HG02981 (cell line): ENCODE measurements at regions not wholly inside any gene's neighbourhood (a gene's known extent, or its start where the extent isn't known, plus 50 kb on each side); places are given as distances from the start of the nearest gene placed in this dataset.
"Not testable (repeated sequence)": the region's sequence is repeated elsewhere in the genome, so short reads cannot be mapped to it uniquely, and the experiment has no call there.

Source experiments
- ATAC-seq: cut with Tn5 transposase; IDR thresholded peaks from one replicate; pipeline ENCODE4 v1.9.1; 2021; ENCODE audit warnings: mild to moderate bottlenecking, moderate library complexity; ENCODE audit not compliant: unreplicated experiment

GRCh38 chr7:49644396-49645166, 128.9 kb upstream of the VWC2 start:
- ATAC-seq = no peak

- no peak for ATAC-seq
Observed at GRCh38 chr7:49645296-49645695, 128.1 kb upstream of the VWC2 start.

DNA sequence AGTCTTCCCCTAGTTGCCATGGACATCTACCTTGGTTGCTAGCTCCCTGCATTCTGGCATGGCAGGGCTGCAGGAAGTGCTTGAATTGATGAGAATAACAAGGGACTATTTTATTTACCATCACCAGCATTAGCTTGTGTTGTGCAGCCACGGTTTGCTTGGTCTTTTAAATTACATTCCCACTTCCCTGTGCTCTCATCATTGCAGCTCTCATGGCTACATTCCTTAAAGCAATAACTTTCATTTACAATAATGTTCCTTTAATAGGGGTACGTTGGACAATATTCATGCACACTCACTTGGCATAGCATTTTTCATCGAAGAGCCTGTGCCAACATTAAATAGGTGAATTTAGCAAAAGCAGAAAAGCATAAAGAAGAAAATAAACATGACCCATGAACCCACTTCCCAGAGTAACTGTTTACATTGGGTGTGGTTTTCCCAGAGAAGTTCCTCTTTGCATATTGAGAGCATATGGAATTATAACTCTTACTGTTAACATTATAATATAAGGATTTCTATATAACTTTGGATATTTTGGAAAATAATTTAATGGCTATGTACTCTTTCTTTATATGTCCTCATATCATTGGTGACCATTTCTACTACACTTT, 113.2 kb upstream of the VWC2 start:
- no peak for ATAC-seq

DNA sequence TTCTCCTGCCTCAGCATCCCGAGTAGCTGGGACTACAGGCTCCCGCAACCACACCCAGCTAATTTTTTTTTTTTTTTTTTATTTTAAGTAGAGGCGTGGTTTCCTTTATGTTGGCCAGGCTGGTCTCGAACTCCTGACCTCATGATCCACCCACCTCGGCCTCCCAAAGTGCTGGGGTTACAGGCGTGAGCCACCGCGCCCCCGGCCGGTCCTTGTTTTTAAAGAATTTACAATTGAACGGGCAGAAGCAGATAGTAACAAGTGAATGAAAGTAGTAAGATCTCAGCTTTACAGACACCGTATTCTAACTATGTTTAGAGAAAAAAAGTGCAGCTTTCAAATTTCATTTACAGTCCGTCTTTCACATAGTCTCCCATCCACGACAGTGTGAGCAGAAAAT, 112.5 kb upstream of the VWC2 start:
- ATAC-seq = no peak

- not testable (repeated sequence) for ATAC-seq
Observed at GRCh38 chr7:49665963-49666362, 107.5 kb upstream of the VWC2 start.

DNA sequence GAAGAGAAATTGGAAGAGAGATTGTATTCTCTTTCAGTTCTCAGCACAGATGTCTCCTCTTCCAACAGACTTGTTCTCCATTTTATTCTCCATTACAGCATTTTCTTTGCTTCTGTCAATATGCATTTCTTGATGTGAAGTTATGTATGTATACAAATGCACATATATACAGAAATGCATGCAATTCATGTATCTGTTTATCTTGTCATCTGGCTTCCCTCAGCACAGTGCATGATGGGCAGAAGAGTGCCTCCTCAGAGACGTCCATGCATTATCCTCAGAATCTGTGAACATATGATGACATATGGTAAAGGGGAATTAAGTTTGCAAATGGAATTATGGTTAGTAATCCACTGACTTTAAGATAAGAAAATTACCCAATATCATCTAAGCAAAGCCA, 106.7 kb upstream of the VWC2 start:
- no peak for ATAC-seq

DNA sequence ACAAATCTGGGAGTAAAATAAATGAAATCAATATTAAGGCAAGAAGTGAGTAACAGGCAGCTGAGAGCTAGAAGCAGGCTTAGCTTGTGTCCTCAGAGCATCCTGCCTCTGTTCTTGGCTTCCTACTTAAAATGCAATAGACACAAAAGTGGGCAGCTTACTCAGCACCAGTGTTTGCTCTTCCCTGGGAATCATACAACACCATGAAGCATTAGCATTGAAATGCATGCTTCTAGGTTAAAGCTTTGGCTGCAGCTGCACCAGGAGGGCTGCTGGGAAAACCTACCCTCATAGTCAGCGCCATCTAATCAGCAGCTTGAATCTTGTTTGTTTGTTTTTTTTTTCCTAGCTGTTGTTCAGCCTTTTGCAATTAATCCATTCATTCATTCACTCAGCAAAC, 104.2 kb upstream of the VWC2 start:
- ATAC-seq = no peak

- ATAC-seq = no peak
Observed at GRCh38 chr7:49669692-49670260, 103.7 kb upstream of the VWC2 start.

GRCh38 chr7:49670991-49671390, 102.4 kb upstream of the VWC2 start:
- ATAC-seq = no peak

DNA sequence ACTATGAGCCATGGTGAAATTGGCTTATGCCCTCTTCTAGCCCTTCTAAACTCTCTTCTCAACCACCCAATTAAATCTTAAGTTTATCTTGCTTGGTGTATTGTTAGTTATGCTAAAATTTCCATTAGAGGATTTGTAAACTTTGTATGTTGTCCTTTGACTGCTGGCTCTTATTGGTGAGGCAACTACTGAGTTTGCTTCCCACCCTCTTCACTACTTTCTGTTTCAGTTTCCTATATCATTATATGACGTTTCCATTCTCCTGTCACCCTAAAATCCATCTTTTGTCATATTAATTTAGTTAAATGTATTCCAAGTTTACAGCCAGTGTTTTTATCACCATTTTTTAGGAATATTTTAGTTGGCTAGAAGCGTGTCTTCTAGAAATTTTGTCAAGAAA, 80.9 kb upstream of the VWC2 start:
- ATAC-seq = no peak

- ATAC-seq = no peak
Observed at GRCh38 chr7:49695971-49696370, 77.5 kb upstream of the VWC2 start.

- ATAC-seq = no peak
Observed at GRCh38 chr7:49700841-49701240, 72.6 kb upstream of the VWC2 start.

GRCh38 chr7:49702099-49702498, 71.3 kb upstream of the VWC2 start:
- no peak for ATAC-seq

GRCh38 chr7:49703337-49703736, 70.1 kb upstream of the VWC2 start:
- ATAC-seq = no peak

- ATAC-seq = no peak
Observed at GRCh38 chr7:49703881-49704280, 69.6 kb upstream of the VWC2 start.

- no peak for ATAC-seq
Observed at GRCh38 chr7:49706106-49706505, 67.3 kb upstream of the VWC2 start.

DNA sequence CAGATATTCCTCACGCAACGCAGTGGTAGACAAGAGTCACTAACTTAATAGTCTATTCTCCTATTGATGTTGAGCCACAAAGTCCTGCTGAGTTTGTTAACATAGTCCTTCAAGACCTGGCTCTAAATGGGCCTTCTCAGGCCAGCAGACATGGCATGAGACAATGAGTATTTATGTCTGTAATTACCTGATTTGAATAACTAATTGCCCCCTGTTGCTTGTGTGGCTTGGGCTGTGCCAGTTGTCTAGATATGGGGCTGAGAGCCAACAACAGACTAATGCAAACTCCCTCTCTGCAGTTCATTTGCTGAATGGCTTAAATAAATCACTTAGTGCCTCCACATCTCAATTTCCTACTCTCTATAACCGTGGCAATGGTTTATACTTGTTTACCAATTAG, 65.5 kb upstream of the VWC2 start:
- no peak for ATAC-seq

DNA sequence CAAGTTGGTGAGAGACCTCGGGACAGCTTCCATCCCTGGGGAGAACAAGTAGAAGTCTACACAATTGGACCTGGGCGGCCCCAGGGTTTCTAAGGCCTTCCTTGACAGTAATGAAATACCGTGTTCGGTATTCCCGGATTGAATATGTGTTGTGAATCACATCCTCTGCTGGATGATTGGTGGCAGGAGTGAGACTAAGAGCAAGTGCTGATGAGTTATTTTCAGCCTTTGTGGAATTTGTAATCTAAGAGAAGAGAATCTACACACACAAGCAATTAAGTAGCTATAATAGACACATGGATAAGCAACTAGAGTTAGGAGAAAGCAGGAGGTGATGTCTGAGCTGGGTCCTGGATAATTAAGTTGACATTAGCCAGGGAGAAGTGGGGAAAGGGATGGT, 64.8 kb upstream of the VWC2 start:
- no peak for ATAC-seq

DNA sequence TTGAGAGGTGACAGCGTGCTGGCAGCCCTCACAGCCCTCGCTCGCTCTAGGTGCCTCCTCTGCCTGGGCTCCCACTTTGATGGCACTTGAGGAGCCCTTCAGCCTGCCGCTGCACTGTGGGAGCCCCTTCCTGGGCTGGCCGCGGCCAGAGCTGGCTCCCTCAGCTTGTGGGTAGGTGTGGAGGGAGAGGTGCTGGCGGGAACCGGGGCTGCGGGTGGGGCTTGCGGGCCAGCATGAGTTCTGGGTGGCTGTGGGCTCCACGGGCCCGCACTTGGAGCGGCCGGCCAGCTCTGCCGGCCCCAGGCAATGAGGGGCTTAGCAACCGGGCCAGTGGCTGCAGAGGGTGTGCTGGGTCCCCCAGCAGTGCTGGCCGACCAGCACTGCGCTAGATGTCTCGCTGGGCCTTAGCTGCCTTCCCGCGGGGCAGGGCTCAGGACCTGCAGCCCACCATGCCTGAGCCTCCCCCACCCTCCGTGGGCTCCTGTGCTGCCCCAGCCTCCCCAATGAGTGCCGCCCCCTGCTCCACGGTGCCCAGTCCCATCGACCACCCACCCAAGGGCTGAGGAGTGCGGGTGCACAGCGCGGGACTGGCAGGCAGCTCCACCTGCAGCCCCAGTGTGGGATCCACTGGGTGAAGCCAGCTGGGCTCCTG, 62.2 kb upstream of the VWC2 start:
- not testable (repeated sequence) for ATAC-seq

GRCh38 chr7:49714182-49714581, 59.3 kb upstream of the VWC2 start:
- no peak for ATAC-seq

- ATAC-seq = no peak
Observed at GRCh38 chr7:49715486-49715885, 58.0 kb upstream of the VWC2 start.

- no peak for ATAC-seq
Observed at GRCh38 chr7:49717547-49717946, 55.9 kb upstream of the VWC2 start.
